ENCODE measurements at regions not wholly inside any gene's neighbourhood (a gene's known extent, or its start where the extent isn't known, plus 50 kb on each side); places are given as distances from the start of the nearest gene placed in this dataset.

GRCh38 chr1:213362598-213362997 lies 311.6 kb downstream of the RPS6KC1 start:
- no peaks in the 10 kb centered on the region for H3K36me3 ChIP-seq (ENCODE audit: insufficient read depth in 1 of 2, low read depth in 1 of 2)
- no peaks in the 10 kb centered on the region for H3K27me3 ChIP-seq (ENCODE audit: insufficient read depth in 3 of 3, low read length in 2 of 3)
- DNase-seq (no peak), ATAC-seq (no peak)
- 94 to 99% (median 96%) methylated on average over 1 of the region's 1 CpG for WGBS, 3 donors
- no peak overlapping the region for H3K4me3 ChIP-seq
- H3K27ac ChIP-seq, result no peak overlapping the region
- H3K9me3 ChIP-seq, result no peaks in the 10 kb centered on the region
- intact Hi-C loops (cut with DNase I), result no loop called here
- no peaks in the 10 kb centered on the region for H3K4me1 ChIP-seq
- TF ChIP-seq, protein P1, sequence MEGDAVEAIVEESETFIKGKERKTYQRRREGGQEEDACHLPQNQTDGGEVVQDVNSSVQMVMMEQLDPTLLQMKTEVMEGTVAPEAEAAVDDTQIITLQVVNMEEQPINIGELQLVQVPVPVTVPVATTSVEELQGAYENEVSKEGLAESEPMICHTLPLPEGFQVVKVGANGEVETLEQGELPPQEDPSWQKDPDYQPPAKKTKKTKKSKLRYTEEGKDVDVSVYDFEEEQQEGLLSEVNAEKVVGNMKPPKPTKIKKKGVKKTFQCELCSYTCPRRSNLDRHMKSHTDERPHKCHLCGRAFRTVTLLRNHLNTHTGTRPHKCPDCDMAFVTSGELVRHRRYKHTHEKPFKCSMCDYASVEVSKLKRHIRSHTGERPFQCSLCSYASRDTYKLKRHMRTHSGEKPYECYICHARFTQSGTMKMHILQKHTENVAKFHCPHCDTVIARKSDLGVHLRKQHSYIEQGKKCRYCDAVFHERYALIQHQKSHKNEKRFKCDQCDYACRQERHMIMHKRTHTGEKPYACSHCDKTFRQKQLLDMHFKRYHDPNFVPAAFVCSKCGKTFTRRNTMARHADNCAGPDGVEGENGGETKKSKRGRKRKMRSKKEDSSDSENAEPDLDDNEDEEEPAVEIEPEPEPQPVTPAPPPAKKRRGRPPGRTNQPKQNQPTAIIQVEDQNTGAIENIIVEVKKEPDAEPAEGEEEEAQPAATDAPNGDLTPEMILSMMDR (IDR thresholded peaks at IDR 0.05), result no peak

- intact Hi-C loops (cut with DNase I), result no loop called here
- Histone ChIP-seq H3K4me3 (no peak overlapping the region), H3K4me1 (no peaks in the 10 kb centered on the region), H3K27ac (no peak overlapping the region), H3K9me3 (no peaks in the 10 kb centered on the region), H3K27me3 (ENCODE audit: insufficient read depth in 3 of 3, low read length in 2 of 3) (no peaks in the 10 kb centered on the region), H3K36me3 (ENCODE audit: insufficient read depth in 1 of 2, low read depth in 1 of 2) (no peaks in the 10 kb centered on the region)
- DNase-seq (no peak), ATAC-seq (no peak)
- 66 to 74% (median 72%) methylated on average over 10 of the region's 10 CpGs for WGBS, 3 donors
- TF ChIP-seq, protein P1 (IDR thresholded peaks at IDR 0.05), result no peak
These were observed 315.2 kb downstream of the RPS6KC1 start for GRCh38 chr1:213366141-213366831.

DNA sequence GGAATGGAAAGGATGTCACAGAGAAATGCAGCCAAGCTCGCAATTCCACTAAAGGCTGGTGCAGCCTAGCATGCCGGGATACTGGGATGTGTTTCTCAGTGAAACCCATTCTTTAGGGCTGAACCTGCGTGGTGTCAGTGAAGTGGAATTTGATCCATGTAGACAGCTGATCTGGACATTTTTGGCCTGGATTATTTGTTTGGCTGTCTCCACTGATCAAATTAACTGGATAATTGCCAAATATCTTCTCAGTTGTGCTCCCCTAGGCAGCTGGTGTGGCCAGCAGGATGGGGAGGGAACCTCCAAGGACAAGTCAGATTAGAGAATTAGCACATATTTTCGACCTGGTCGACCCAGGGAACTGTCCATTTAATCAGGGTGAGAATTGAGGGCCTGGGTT lies 318.4 kb downstream of the RPS6KC1 start:
- no peaks in the 10 kb centered on the region for H3K4me1 ChIP-seq
- DNase-seq (no peak), ATAC-seq (no peak)
- H3K9me3 ChIP-seq, result no peaks in the 10 kb centered on the region
- H3K27ac ChIP-seq, result no peak overlapping the region
- H3K4me3 ChIP-seq, result no peak overlapping the region
- TF ChIP-seq, protein P1 (IDR thresholded peaks at IDR 0.05), result no peak
- 27 to 37% (median 33%) methylated on average over 5 of the region's 5 CpGs for WGBS, 3 donors
- no peaks in the 10 kb centered on the region for H3K27me3 ChIP-seq (ENCODE audit: insufficient read depth in 3 of 3, low read length in 2 of 3)
- H3K36me3 ChIP-seq (ENCODE audit: insufficient read depth in 1 of 2, low read depth in 1 of 2), result no peaks in the 10 kb centered on the region
- intact Hi-C loops (cut with DNase I), result no loop called here

GRCh38 chr1:213370523-213370922 lies 319.5 kb downstream of the RPS6KC1 start:
- Histone ChIP-seq H3K4me3 (no peak overlapping the region), H3K9me3 (no peaks in the 10 kb centered on the region), H3K4me1 (no peaks in the 10 kb centered on the region), H3K36me3 (ENCODE audit: insufficient read depth in 1 of 2, low read depth in 1 of 2) (no peaks in the 10 kb centered on the region), H3K27ac (no peak overlapping the region), H3K27me3 (ENCODE audit: insufficient read depth in 3 of 3, low read length in 2 of 3) (no peaks in the 10 kb centered on the region)
- ATAC-seq, result no peak
- 84 to 98% (median 94%) methylated on average over 5 of the region's 5 CpGs for WGBS, 3 donors
- intact Hi-C loops (cut with DNase I), result loop anchor here (5.0 to 10.0 kb wide), 3 partner anchors 126 to 752 kb away; partner anchors contain the start of gene PROX1 (in 1 of the 2)
- TF ChIP-seq, protein P1 (IDR thresholded peaks at IDR 0.05), result no peak
- DNase-seq, result no peak

- Histone ChIP-seq H3K27ac (no peak overlapping the region), H3K4me1 (no peaks in the 10 kb centered on the region), H3K36me3 (ENCODE audit: insufficient read depth in 1 of 2, low read depth in 1 of 2) (no peaks in the 10 kb centered on the region), H3K27me3 (ENCODE audit: insufficient read depth in 3 of 3, low read length in 2 of 3) (no peaks in the 10 kb centered on the region), H3K9me3 (no peaks in the 10 kb centered on the region), H3K4me3 (no peak overlapping the region)
- TF ChIP-seq, protein P1 (IDR thresholded peaks at IDR 0.05), result no peak
- no peak for DNase-seq
- 94 to 97% (median 97%) methylated on average over 3 of the region's 3 CpGs for WGBS, 3 donors
- intact Hi-C loops (cut with DNase I), result loop anchor here (5.0 to 10.0 kb wide), 3 partner anchors 127 to 751 kb away; partner anchors contain the start of gene PROX1 (in 1 of the 2)
- no peak for ATAC-seq
These were observed 320.4 kb downstream of the RPS6KC1 start for GRCh38 chr1:213371525-213371846.

Data from psoas muscle (tissue), 7 donors.